Lung (tissue), 11 donors: ENCODE measurements at regions not wholly inside any gene's neighbourhood (a gene's known extent, or its start where the extent isn't known, plus 50 kb on each side); places are given as distances from the start of the nearest gene placed in this dataset.

Experiments
- ATAC-seq: fragments of 200-7000 bp; cut with Tn5 transposase; one replicate; pipeline ENCODE4 v1.9.1; 2020; ENCODE audit warnings: moderate number of reproducible peaks; ENCODE audit not compliant: insufficient read depth, low FRiP score
- DNase-seq, 3 donors: peaks; one replicate each; pipeline ENCODE4 v3.0.0-alpha.2; 2013 to 2017
- H3K27ac ChIP-seq, 2 donors: one replicate each; pipeline ENCODE4 v1.5.1; 2013; ENCODE audit warnings: mild to moderate bottlenecking in 2 of 2, moderate library complexity in 2 of 2, control low read depth in 1 of 2, inconsistent platforms in 1 of 2, low read depth in 1 of 2, low read length in 1 of 2
- H3K27me3 ChIP-seq, 3 donors: one replicate each; pipeline ENCODE4 v1.5.1; 2013; ENCODE audit warnings: low read length in 2 of 3; ENCODE audit not compliant: control insufficient read depth in 3 of 3, insufficient read depth in 3 of 3
- H3K36me3 ChIP-seq, 4 donors: one replicate each; pipeline ENCODE4 v1.5.1; 2013; ENCODE audit warnings: low read length in 4 of 4, mild to moderate bottlenecking in 1 of 4, moderate library complexity in 1 of 4; ENCODE audit not compliant: control insufficient read depth in 4 of 4, insufficient read depth in 4 of 4
- H3K4me1 ChIP-seq, 5 donors: one replicate each; pipeline ENCODE4 v1.5.1; 2013; ENCODE audit warnings: low read length in 5 of 5, mild to moderate bottlenecking in 2 of 5, moderate library complexity in 1 of 5; ENCODE audit not compliant: control insufficient read depth in 5 of 5, insufficient read depth in 5 of 5
- H3K4me3 ChIP-seq: one replicate; pipeline ENCODE4 v1.5.1; 2013; ENCODE audit warnings: mild to moderate bottlenecking, control low read depth, moderate library complexity
- H3K9ac ChIP-seq, 2 donors: one replicate each; pipeline ENCODE4 v1.5.1; 2013; ENCODE audit warnings: low read length in 2 of 2, control low read depth in 1 of 2; ENCODE audit not compliant: insufficient read depth in 1 of 2
- H3K9me3 ChIP-seq, 4 donors: one replicate each; pipeline ENCODE4 v1.5.1; 2013; ENCODE audit warnings: low read length in 3 of 4, mild to moderate bottlenecking in 1 of 4, moderate library complexity in 1 of 4; ENCODE audit not compliant: control insufficient read depth in 4 of 4, insufficient read depth in 3 of 4
- CTCF ChIP-seq: IDR thresholded peaks from 2 replicates; pipeline ENCODE4 v1.5.1; 2012; ENCODE audit warnings: mild to moderate bottlenecking; ENCODE audit errors: control extremely low read depth, extremely low read depth
- WGBS, 2 donors: extraction: QIAGEN DNeasy Blood & Tissue Kit; methylation state at CpG; one replicate each; pipeline ENCODE4 v1.1.7; 2013; 5-methylcytosine and 5-hydroxymethylcytosine counted together
- donor health status: control.
- donor health status: control.
- donor health status: Bipolar disorder and iron deficiency.
- donor health status: healthy.
- donor health status: DM: yes; HTN: yes; CAD: no.

DNA sequence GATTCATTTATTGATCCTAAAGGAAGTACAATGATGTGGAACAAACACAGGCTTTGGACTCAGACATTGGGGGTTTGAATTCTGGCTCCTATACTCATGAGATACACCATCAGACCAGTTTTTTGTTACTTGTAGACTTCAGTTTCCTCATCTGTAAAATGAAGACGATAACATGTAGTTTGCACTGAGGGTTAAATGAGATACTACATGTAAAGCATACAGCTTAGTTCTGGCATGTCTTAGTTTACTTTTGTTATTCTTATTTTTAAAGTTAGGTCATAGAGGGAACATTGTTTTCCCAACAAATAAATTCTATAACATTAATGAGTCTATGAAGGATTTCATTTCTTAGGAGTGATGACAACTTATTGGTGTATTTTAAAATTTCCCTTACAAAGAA, 183.5 kb upstream of the FAM3C start:
- Histone ChIP-seq H3K9me3 (peaks cover 0 to 2% (median 0%) of the 10 kb centered on the region in 4 donors), H3K4me3 (no peak overlapping the region), H3K36me3 (no peaks in the 10 kb centered on the region), H3K27me3 (no peaks in the 10 kb centered on the region), H3K4me1 (no peaks in the 10 kb centered on the region), H3K9ac (no peak overlapping the region), H3K27ac (no peak overlapping the region)
- 86 to 97% methylated on average over 1 of the region's 1 CpG for WGBS, 2 donors
- DNase-seq = no peak
- TF ChIP-seq CTCF = no peak
- ATAC-seq = no peak

DNA sequence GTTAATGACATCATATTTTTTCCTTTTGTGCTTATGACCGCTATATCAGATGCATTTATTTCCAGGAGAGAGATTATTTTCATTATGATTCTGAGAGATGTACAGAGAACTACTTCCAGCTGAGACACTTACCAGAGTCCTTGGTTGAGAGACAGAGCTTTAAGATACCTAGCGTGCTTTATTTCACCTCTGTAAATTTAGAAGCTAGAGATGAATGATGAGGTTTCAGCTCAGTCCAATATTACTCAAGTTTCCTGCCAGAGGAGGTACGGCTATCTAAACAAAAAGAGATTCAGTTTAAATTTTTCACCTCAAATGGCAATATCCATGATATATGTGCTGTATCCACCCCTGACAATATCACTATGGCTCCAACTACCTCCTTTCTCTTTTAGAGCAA, 182.6 kb upstream of the FAM3C start:
- Histone ChIP-seq H3K27ac (no peak overlapping the region), H3K36me3 (no peaks in the 10 kb centered on the region), H3K27me3 (no peaks in the 10 kb centered on the region), H3K4me1 (no peaks in the 10 kb centered on the region), H3K4me3 (no peak overlapping the region), H3K9ac (no peak overlapping the region), H3K9me3 (peaks cover 0 to 2% (median 0%) of the 10 kb centered on the region in 4 donors)
- TF ChIP-seq CTCF = no peak
- WGBS, 2 donors = 72 to 86% methylated on average over 3 of the region's 3 CpGs
- DNase-seq (no peak), ATAC-seq (no peak)

DNA sequence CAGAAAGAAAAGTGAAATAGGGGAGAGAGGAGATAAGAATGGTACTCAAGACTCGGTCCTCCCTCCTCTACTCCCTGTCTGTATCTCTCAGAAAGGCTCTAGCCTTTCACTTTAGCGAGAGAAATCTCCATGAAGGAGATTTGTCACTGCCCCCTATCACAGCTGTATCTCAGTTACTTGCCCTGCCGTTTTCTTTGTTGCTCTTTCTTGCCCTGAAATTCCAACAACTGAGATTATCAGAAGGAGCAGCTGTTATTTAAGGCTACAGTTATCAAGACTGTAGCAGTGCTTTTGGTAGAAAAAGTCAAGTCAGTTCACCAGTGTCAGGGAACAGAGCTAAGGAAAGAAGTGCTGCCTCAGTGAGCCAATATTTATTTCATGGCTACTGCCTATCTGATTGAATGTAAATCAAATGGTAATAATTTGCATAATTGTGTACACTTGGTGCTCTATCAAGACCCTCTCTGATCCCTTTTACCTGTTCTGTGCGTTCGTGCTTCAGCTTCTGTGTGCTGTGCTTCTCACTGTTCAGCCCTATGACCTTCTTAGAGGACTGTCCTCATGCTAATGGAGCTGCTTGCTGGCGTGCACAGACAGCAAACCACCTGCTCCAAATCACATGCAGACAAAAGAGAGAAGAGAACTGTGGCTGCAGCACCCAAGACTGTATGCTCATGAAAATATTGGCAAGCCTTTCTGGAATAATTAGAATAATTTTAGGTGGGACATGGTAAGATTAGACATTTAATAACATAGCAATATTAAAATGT, 180.2 kb upstream of the FAM3C start:
- no peak overlapping the region for H3K4me3 ChIP-seq
- DNase-seq = no peak
- no peak overlapping the region for H3K27ac ChIP-seq
- WGBS, 2 donors = 48 to 60% methylated on average over 6 of the region's 6 CpGs
- no peaks in the 10 kb centered on the region for H3K36me3 ChIP-seq
- no peak overlapping the region for H3K9ac ChIP-seq
- H3K4me1 ChIP-seq = no peaks in the 10 kb centered on the region
- H3K9me3 ChIP-seq = peaks cover 0 to 2% (median 0%) of the 10 kb centered on the region in 4 donors
- no peak for TF ChIP-seq CTCF
- ATAC-seq = no peak
- H3K27me3 ChIP-seq = no peaks in the 10 kb centered on the region
